ENCODE measurements at regions not wholly inside any gene's neighbourhood (a gene's known extent, or its start where the extent isn't known, plus 50 kb on each side); places are given as distances from the start of the nearest gene placed in this dataset.

DNA sequence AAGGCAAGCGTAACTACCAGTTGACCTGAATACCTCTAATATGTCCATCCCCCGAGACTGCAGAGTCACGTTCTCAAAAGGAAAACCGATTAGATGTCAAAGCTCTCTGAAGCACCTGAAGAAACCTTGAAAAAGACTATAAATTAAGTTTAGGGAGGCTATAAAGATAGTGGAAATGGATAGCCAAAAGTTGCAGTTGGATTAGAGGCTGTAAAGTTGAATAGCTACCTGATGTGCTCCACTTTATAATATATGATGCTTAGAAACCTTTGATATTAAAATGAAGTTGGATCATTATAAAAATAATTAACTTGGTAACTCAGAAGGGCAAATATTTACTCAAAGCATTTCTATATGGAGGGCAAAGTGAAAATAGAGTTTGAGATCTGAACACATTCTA is 506.6 kb upstream of the AGA start:
- no peaks in the 10 kb centered on the region for H3K36me3 ChIP-seq (replicated peaks; ENCODE audit: insufficient read depth, low read length)
- no peak overlapping the region for H2AFZ ChIP-seq (ENCODE audit: low read length)
- TF ChIP-seq EZH2phosphoT487 (IDR thresholded peaks at IDR 0.05; ENCODE audit: low read length) (no peak), EZH2 (optimal IDR thresholded peaks at IDR 0.05; ENCODE audit: low read depth, low read length) (no peak)
- TF ChIP-seq, protein P1, sequence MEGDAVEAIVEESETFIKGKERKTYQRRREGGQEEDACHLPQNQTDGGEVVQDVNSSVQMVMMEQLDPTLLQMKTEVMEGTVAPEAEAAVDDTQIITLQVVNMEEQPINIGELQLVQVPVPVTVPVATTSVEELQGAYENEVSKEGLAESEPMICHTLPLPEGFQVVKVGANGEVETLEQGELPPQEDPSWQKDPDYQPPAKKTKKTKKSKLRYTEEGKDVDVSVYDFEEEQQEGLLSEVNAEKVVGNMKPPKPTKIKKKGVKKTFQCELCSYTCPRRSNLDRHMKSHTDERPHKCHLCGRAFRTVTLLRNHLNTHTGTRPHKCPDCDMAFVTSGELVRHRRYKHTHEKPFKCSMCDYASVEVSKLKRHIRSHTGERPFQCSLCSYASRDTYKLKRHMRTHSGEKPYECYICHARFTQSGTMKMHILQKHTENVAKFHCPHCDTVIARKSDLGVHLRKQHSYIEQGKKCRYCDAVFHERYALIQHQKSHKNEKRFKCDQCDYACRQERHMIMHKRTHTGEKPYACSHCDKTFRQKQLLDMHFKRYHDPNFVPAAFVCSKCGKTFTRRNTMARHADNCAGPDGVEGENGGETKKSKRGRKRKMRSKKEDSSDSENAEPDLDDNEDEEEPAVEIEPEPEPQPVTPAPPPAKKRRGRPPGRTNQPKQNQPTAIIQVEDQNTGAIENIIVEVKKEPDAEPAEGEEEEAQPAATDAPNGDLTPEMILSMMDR (IDR thresholded peaks at IDR 0.05; ENCODE audit: low read length): no peak
- no peak overlapping the region for H3K4me3 ChIP-seq (ENCODE audit: low read length)
- H3K4me1 ChIP-seq (ENCODE audit: low read length): no peaks in the 10 kb centered on the region
- H3K27me3 ChIP-seq (replicated peaks; ENCODE audit: insufficient read depth, low read length): no peaks in the 10 kb centered on the region
- no peak overlapping the region for H3K4me2 ChIP-seq (ENCODE audit: low read depth, low read length)
- H3K9me2 ChIP-seq (replicated peaks; ENCODE audit: insufficient read depth, low read length): no peaks in the 10 kb centered on the region
- H3K9ac ChIP-seq (ENCODE audit: low read length): no peak overlapping the region
- H3K79me2 ChIP-seq (ENCODE audit: low read length): no peaks in the 10 kb centered on the region
- no peak overlapping the region for H3K27ac ChIP-seq (ENCODE audit: low read length)
- no peaks in the 10 kb centered on the region for H4K20me1 ChIP-seq (ENCODE audit: insufficient read depth, low read length)
- DNase-seq: no peak
- no peaks in the 10 kb centered on the region for H3F3A ChIP-seq (ENCODE audit: insufficient read depth, low read length)
- H3K9me3 ChIP-seq (replicated peaks; ENCODE audit: insufficient read depth, low read length): no peaks in the 10 kb centered on the region

DNA sequence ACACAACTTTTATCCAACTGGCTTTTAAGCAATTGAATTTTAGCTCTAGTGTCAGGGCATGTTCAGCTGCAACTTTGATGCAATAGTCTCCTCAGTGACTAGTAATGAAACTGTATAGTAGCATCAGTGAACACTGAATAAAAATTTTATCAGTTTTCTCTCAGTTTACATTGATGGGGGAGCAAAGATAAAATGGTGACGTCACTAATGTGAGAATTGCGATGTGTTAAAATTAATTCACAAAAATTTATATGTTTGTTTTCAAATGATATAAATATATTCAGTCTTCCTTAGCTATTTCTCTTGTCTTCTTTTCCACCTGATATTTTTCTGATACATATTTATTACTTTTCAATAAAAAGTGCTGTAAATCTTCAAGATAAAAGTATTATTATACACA is 508.8 kb upstream of the AGA start:
- Histone ChIP-seq H2AFZ (ENCODE audit: low read length) (no peak overlapping the region), H3K79me2 (ENCODE audit: low read length) (no peaks in the 10 kb centered on the region), H3K27me3 (replicated peaks; ENCODE audit: insufficient read depth, low read length) (no peaks in the 10 kb centered on the region), H3K4me2 (ENCODE audit: low read depth, low read length) (no peak overlapping the region), H3K9me2 (replicated peaks; ENCODE audit: insufficient read depth, low read length) (no peaks in the 10 kb centered on the region), H4K20me1 (ENCODE audit: insufficient read depth, low read length) (no peaks in the 10 kb centered on the region), H3K4me1 (ENCODE audit: low read length) (no peaks in the 10 kb centered on the region), H3K9me3 (replicated peaks; ENCODE audit: insufficient read depth, low read length) (no peaks in the 10 kb centered on the region), H3K9ac (ENCODE audit: low read length) (no peak overlapping the region), H3K27ac (ENCODE audit: low read length) (no peak overlapping the region), H3F3A (ENCODE audit: insufficient read depth, low read length) (no peaks in the 10 kb centered on the region), H3K36me3 (replicated peaks; ENCODE audit: insufficient read depth, low read length) (no peaks in the 10 kb centered on the region), H3K4me3 (ENCODE audit: low read length) (no peak overlapping the region)
- TF ChIP-seq EZH2phosphoT487 (IDR thresholded peaks at IDR 0.05; ENCODE audit: low read length): no peak
- TF ChIP-seq EZH2 (optimal IDR thresholded peaks at IDR 0.05; ENCODE audit: low read depth, low read length): no peak
- TF ChIP-seq, protein P1 (IDR thresholded peaks at IDR 0.05; ENCODE audit: low read length): no peak
- DNase-seq: no peak

DNA sequence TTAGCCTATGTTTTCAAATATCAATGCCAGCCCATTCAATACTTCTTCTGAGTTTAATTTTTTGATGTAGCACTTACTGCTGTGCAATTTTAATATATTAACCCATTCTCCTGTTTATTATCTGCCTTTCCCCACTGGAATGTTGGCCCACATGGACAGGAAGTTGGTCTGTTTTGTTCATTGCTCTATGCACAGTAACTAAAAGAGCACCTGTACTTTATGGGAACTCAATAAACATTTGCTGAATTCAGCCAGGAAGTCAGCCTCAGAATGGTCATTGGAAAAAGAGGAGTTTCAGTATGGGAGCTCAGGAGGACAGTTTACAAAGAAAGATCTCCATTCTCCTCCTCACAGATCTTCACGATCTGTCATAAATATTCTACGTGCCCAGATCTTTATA is 510.5 kb upstream of the AGA start:
- Histone ChIP-seq H3K27me3 (replicated peaks; ENCODE audit: insufficient read depth, low read length) (no peaks in the 10 kb centered on the region), H3K4me1 (ENCODE audit: low read length) (no peaks in the 10 kb centered on the region), H3K36me3 (replicated peaks; ENCODE audit: insufficient read depth, low read length) (no peaks in the 10 kb centered on the region), H3K4me2 (ENCODE audit: low read depth, low read length) (no peak overlapping the region), H3K79me2 (ENCODE audit: low read length) (no peaks in the 10 kb centered on the region), H3K9me3 (replicated peaks; ENCODE audit: insufficient read depth, low read length) (no peaks in the 10 kb centered on the region), H3K9me2 (replicated peaks; ENCODE audit: insufficient read depth, low read length) (no peaks in the 10 kb centered on the region), H2AFZ (ENCODE audit: low read length) (no peak overlapping the region), H3F3A (ENCODE audit: insufficient read depth, low read length) (no peaks in the 10 kb centered on the region), H4K20me1 (ENCODE audit: insufficient read depth, low read length) (no peaks in the 10 kb centered on the region), H3K9ac (ENCODE audit: low read length) (no peak overlapping the region), H3K27ac (ENCODE audit: low read length) (no peak overlapping the region), H3K4me3 (ENCODE audit: low read length) (no peak overlapping the region)
- DNase-seq: no peak
- TF ChIP-seq EZH2 (optimal IDR thresholded peaks at IDR 0.05; ENCODE audit: low read depth, low read length): no peak
- TF ChIP-seq, protein P1 (IDR thresholded peaks at IDR 0.05; ENCODE audit: low read length): no peak
- TF ChIP-seq EZH2phosphoT487 (IDR thresholded peaks at IDR 0.05; ENCODE audit: low read length): no peak

Measured in MM.1S (cell line).